ENCODE measurements at regions not wholly inside any gene's neighbourhood (a gene's known extent, or its start where the extent isn't known, plus 50 kb on each side); places are given as distances from the start of the nearest gene placed in this dataset.
"Not testable (repeated sequence)": the region's sequence is repeated elsewhere in the genome, so short reads cannot be mapped to it uniquely, and the experiment has no call there.

- DNase-seq, result no peak
Observed at GRCh38 chr1:22320587-22321344, 130.9 kb upstream of the ZBTB40 start.

GRCh38 chr1:22321917-22322316 lies 129.7 kb upstream of the ZBTB40 start:
- no peak for DNase-seq

- DNase-seq, result no peak
Observed at GRCh38 chr1:22323141-22323845, 128.4 kb upstream of the ZBTB40 start.

GRCh38 chr1:22323846-22324504 lies 127.7 kb upstream of the ZBTB40 start:
- DNase-seq, result no peak

GRCh38 chr1:22325531-22326371 lies 125.9 kb upstream of the ZBTB40 start:
- DNase-seq, result no peak

GRCh38 chr1:22326372-22326915 lies 125.2 kb upstream of the ZBTB40 start:
- DNase-seq, result no peak

- no peak for DNase-seq
Observed at GRCh38 chr1:22326931-22327330, 124.7 kb upstream of the ZBTB40 start.

GRCh38 chr1:22327411-22327810 lies 124.2 kb upstream of the ZBTB40 start:
- DNase-seq, result no peak

- no peak for DNase-seq
Observed at GRCh38 chr1:22328331-22329147, 123.1 kb upstream of the ZBTB40 start.

GRCh38 chr1:22329148-22329515 lies 122.5 kb upstream of the ZBTB40 start:
- no peak for DNase-seq

GRCh38 chr1:22330092-22330759 lies 121.4 kb upstream of the ZBTB40 start:
- DNase-seq, result no peak

- no peak for DNase-seq
Observed at GRCh38 chr1:22330760-22331119, 120.9 kb upstream of the ZBTB40 start.

GRCh38 chr1:22331618-22332423 lies 119.8 kb upstream of the ZBTB40 start:
- DNase-seq, result no peak

GRCh38 chr1:22332424-22332717 lies 119.3 kb upstream of the ZBTB40 start:
- DNase-seq, result no peak

- DNase-seq, result no peak
Observed at GRCh38 chr1:22332795-22333499, 118.7 kb upstream of the ZBTB40 start.

- no peak for DNase-seq
Observed at GRCh38 chr1:22333516-22334121, 118.0 kb upstream of the ZBTB40 start.

GRCh38 chr1:22334860-22335550 lies 116.6 kb upstream of the ZBTB40 start:
- DNase-seq, result no peak

GRCh38 chr1:22336274-22336673 lies 115.4 kb upstream of the ZBTB40 start:
- DNase-seq, result not testable (repeated sequence)

Data from effector CD4-positive, alpha-beta T cell (primary cell).